Natural killer cell (primary cell): ENCODE measurements at regions not wholly inside any gene's neighbourhood (a gene's known extent, or its start where the extent isn't known, plus 50 kb on each side); places are given as distances from the start of the nearest gene placed in this dataset.

Source experiments
- ATAC-seq, 3 donors: fragments of 150-1000 bp in 2 of 3; fragments of 200-7000 bp in 1 of 3; cut with Tn5 transposase; 1 replicate in 1 of 3; 2 replicates in 2 of 3; pipeline ENCODE4 v1.10.0; 2021; ENCODE audit warnings: mild to moderate bottlenecking in 2 of 3, moderate library complexity in 2 of 3
- DNase-seq, 2 donors: peaks; one replicate each; pipeline versions ENCODE4 v3.0.0 to v3.0.0-alpha.2; 2013 to 2021; ENCODE audit warnings: mixed read lengths in 1 of 2
- H3K27ac ChIP-seq: one replicate; pipeline ENCODE4 v1.5.1; 2013; ENCODE audit warnings: mild to moderate bottlenecking, low read length
- H3K27me3 ChIP-seq: one replicate; pipeline ENCODE4 v1.6.1; 2013; ENCODE audit warnings: low read length; ENCODE audit not compliant: control insufficient read depth, insufficient read depth
- H3K36me3 ChIP-seq: one replicate; pipeline ENCODE4 v1.6.1; 2013; ENCODE audit warnings: low read length; ENCODE audit not compliant: control insufficient read depth, insufficient read depth
- H3K4me1 ChIP-seq: one replicate; pipeline ENCODE4 v1.6.1; 2013; ENCODE audit warnings: low read length; ENCODE audit not compliant: control insufficient read depth, insufficient read depth
- H3K4me3 ChIP-seq: one replicate; pipeline ENCODE4 v1.5.1; 2013; ENCODE audit warnings: low read length
- H3K9me3 ChIP-seq: one replicate; pipeline ENCODE4 v1.6.1; 2013; ENCODE audit warnings: low read length; ENCODE audit not compliant: control insufficient read depth, insufficient read depth
- H3K27ac Mint-ChIP-seq, 2 donors: one replicate each; pipeline ENCODE4 v1.8.0; 2022; ENCODE audit warnings: mild to moderate bottlenecking in 2 of 2, mixed read lengths in 2 of 2, moderate library complexity in 1 of 2
- H3K27me3 Mint-ChIP-seq, 2 donors: one replicate each; pipeline ENCODE4 v1.8.0; 2022; ENCODE audit warnings: low read depth in 2 of 2, mixed read lengths in 2 of 2
- H3K36me3 Mint-ChIP-seq: one replicate; pipeline ENCODE4 v1.8.0; 2022; ENCODE audit warnings: mixed read lengths
- H3K4me1 Mint-ChIP-seq, 2 donors: one replicate each; pipeline ENCODE4 v1.8.0; 2022; ENCODE audit warnings: mixed read lengths in 2 of 2
- H3K4me3 Mint-ChIP-seq: one replicate; pipeline ENCODE4 v1.8.0; 2022; ENCODE audit warnings: mild to moderate bottlenecking, moderate library complexity, mixed read lengths
- H3K9me3 Mint-ChIP-seq, 2 donors: one replicate each; pipeline ENCODE4 v1.8.0; 2022; ENCODE audit warnings: mixed read lengths in 2 of 2
- CTCF ChIP-seq: fragments of 200-600 bp; IDR thresholded peaks from one replicate; pipeline ENCODE4 v1.8.0; 2022; ENCODE audit warnings: antibody characterized with exemption
- WGBS: methylation state at CpG from one replicate; pipeline ENCODE4 v1.1.7; 2013; ENCODE audit warnings: missing lambda C conversion rate; ENCODE audit not compliant: insufficient coverage; 5-methylcytosine and 5-hydroxymethylcytosine counted together
- intact Hi-C: fragments of 100-400 bp; cut with micrococcal nuclease; formaldehyde crosslinking; loops from one replicate; pipeline ENCODE4 v1.14.2; 2022

GRCh38 chr14:37810094-37810801 is 214.8 kb downstream of the TTC6 start:
- no peaks in the 10 kb centered on the region for H3K4me1 ChIP-seq
- no peak overlapping the region for H3K27ac Mint-ChIP-seq

GRCh38 chr14:37813732-37814131 is 218.3 kb downstream of the TTC6 start:
- intact Hi-C loops: no loop called here
- H3K27me3 Mint-ChIP-seq: no peaks in the 10 kb centered on the region
- H3K4me1 Mint-ChIP-seq: no peaks in the 10 kb centered on the region
- no peak for ATAC-seq
- Histone ChIP-seq H3K27me3 (no peaks in the 10 kb centered on the region), H3K27ac (no peak overlapping the region), H3K9me3 (no peaks in the 10 kb centered on the region), H3K4me3 (no peak overlapping the region), H3K4me1 (no peaks in the 10 kb centered on the region), H3K36me3 (no peaks in the 10 kb centered on the region)
- H3K36me3 Mint-ChIP-seq: no peaks in the 10 kb centered on the region
- peaks cover 0 to 2% of the 10 kb centered on the region in 2 donors for H3K9me3 Mint-ChIP-seq
- H3K27ac Mint-ChIP-seq: no peak overlapping the region
- DNase-seq: no peak
- TF ChIP-seq CTCF: no peak
- no peak overlapping the region for H3K4me3 Mint-ChIP-seq

More at GRCh38 chr14:37810094-37810801, 214.8 kb downstream of the TTC6 start:
- no peaks in the 10 kb centered on the region for H3K4me1 Mint-ChIP-seq
- Histone ChIP-seq H3K27me3 (no peaks in the 10 kb centered on the region), H3K4me3 (no peak overlapping the region), H3K27ac (no peak overlapping the region), H3K36me3 (no peaks in the 10 kb centered on the region), H3K9me3 (no peaks in the 10 kb centered on the region)
- H3K27me3 Mint-ChIP-seq: no peaks in the 10 kb centered on the region
- no peak overlapping the region for H3K4me3 Mint-ChIP-seq
- H3K36me3 Mint-ChIP-seq: no peaks in the 10 kb centered on the region
- TF ChIP-seq CTCF: no peak
- peaks cover 2% of the 10 kb centered on the region in 2 donors for H3K9me3 Mint-ChIP-seq
- DNase-seq (no peak), ATAC-seq (no peak)
- WGBS: 86% methylated on average over 4 of the region's 4 CpGs
- intact Hi-C loops: no loop called here

- H3K4me1 ChIP-seq: no peaks in the 10 kb centered on the region
- 71% methylated on average over 1 of the region's 1 CpG for WGBS
- no peaks in the 10 kb centered on the region for H3K4me1 Mint-ChIP-seq
These were observed 220.7 kb downstream of the TTC6 start for GRCh38 chr14:37816135-37816534.

More at GRCh38 chr14:37816135-37816534, 220.7 kb downstream of the TTC6 start:
- no peaks in the 10 kb centered on the region for H3K36me3 Mint-ChIP-seq
- H3K27ac ChIP-seq: no peak overlapping the region
- H3K9me3 ChIP-seq: no peaks in the 10 kb centered on the region
- no peak for TF ChIP-seq CTCF
- no peak overlapping the region for H3K4me3 ChIP-seq
- DNase-seq: no peak
- H3K36me3 ChIP-seq: no peaks in the 10 kb centered on the region
- peaks cover 0 to 2% of the 10 kb centered on the region in 2 donors for H3K9me3 Mint-ChIP-seq
- no peak overlapping the region for H3K27ac Mint-ChIP-seq
- H3K27me3 ChIP-seq: no peaks in the 10 kb centered on the region
- intact Hi-C loops: no loop called here
- H3K4me3 Mint-ChIP-seq: no peak overlapping the region
- H3K27me3 Mint-ChIP-seq: no peaks in the 10 kb centered on the region
- ATAC-seq: no peak
